OCI-LY1 (cell line): ENCODE measurements at regions not wholly inside any gene's neighbourhood (a gene's known extent, or its start where the extent isn't known, plus 50 kb on each side); places are given as distances from the start of the nearest gene placed in this dataset.

ENCODE experiments used
- CTCF ChIP-seq: fragments of 200-600 bp; sonication (generic), shearing (Covaris generic); IDR thresholded peaks from 2 replicates; pipeline ENCODE4 v1.5.1; 2017; ENCODE audit warnings: mild to moderate bottlenecking, antibody characterized with exemption, low read length, moderate library complexity, mixed read lengths
- EZH2 ChIP-seq: fragments of 200-600 bp; sonication (generic), shearing (Covaris generic); IDR thresholded peaks from 2 replicates; pipeline ENCODE4 v1.8.0; 2017; ENCODE audit warnings: borderline replicate concordance, mixed run types, mild to moderate bottlenecking, antibody characterized with exemption, low read length, moderate library complexity, mixed read lengths

- TF ChIP-seq EZH2: no peak
- TF ChIP-seq CTCF: no peak
These were observed 430.7 kb upstream of the ARGLU1 start for GRCh38 chr13:106998664-106999063.
